ENCODE measurements at regions not wholly inside any gene's neighbourhood (a gene's known extent, or its start where the extent isn't known, plus 50 kb on each side); places are given as distances from the start of the nearest gene placed in this dataset.

GRCh38 chr2:457792-458424 is 170.0 kb upstream of the ALKAL2 start:
- DNase-seq (ENCODE audit: low spot score in 2 of 2): no peak
- 78% methylated on average over 8 of the region's 8 CpGs for WGBS, 2 donors
- intact Hi-C loops (cut with DNase I; ENCODE audit: low total_unique reads): no loop called here
- H3K4me3 ChIP-seq (ENCODE audit: low read depth, poor library complexity, severe bottlenecking): no peak overlapping the region
- TF ChIP-seq CTCF (IDR thresholded peaks at IDR 0.05) (no peak), POLR2A (IDR thresholded peaks at IDR 0.05) (no peak)

GRCh38 chr2:457262-457661 is 169.4 kb upstream of the ALKAL2 start:
- no peak for DNase-seq (ENCODE audit: low spot score in 2 of 2)
- TF ChIP-seq CTCF (IDR thresholded peaks at IDR 0.05) (no peak), POLR2A (IDR thresholded peaks at IDR 0.05) (no peak)
- intact Hi-C loops (cut with DNase I; ENCODE audit: low total_unique reads): no loop called here
- H3K4me3 ChIP-seq (ENCODE audit: low read depth, poor library complexity, severe bottlenecking): no peak overlapping the region
- 50 to 54% methylated on average over 1 of the region's 1 CpG for whole genome bisulfite sequencing, 2 donors

- DNase-seq (ENCODE audit: low spot score in 2 of 2): no peak
- 67 to 71% methylated on average over 2 of the region's 2 CpGs for WGBS, 2 donors
- intact Hi-C loops (cut with DNase I; ENCODE audit: low total_unique reads): no loop called here
- no peak overlapping the region for H3K4me3 ChIP-seq (ENCODE audit: low read depth, poor library complexity, severe bottlenecking)
- TF ChIP-seq CTCF (IDR thresholded peaks at IDR 0.05) (no peak), POLR2A (IDR thresholded peaks at IDR 0.05) (no peak)
Observed at GRCh38 chr2:455913-456312, 168.0 kb upstream of the ALKAL2 start.

GRCh38 chr2:455015-455705 is 167.3 kb upstream of the ALKAL2 start:
- intact Hi-C loops (cut with DNase I; ENCODE audit: low total_unique reads): no loop called here
- no peak for DNase-seq (ENCODE audit: low spot score in 2 of 2)
- no peak for TF ChIP-seq CTCF (IDR thresholded peaks at IDR 0.05)
- 75 to 79% methylated on average over 11 to 17 of the region's 17 CpGs for WGBS, 2 donors
- H3K4me3 ChIP-seq (ENCODE audit: low read depth, poor library complexity, severe bottlenecking): no peak overlapping the region

GRCh38 chr2:453132-453531 is 165.2 kb upstream of the ALKAL2 start:
- H3K4me3 ChIP-seq (ENCODE audit: low read depth, poor library complexity, severe bottlenecking): no peak overlapping the region
- TF ChIP-seq CTCF (IDR thresholded peaks at IDR 0.05): no peak
- no peak for TF ChIP-seq POLR2A (IDR thresholded peaks at IDR 0.05)
- DNase-seq (ENCODE audit: low spot score in 2 of 2): no peak
- WGBS, 2 donors: 79 to 80% methylated on average over 11 of the region's 11 CpGs
- intact Hi-C loops (cut with DNase I; ENCODE audit: low total_unique reads): no loop called here

- TF ChIP-seq POLR2A (IDR thresholded peaks at IDR 0.05) (no peak), CTCF (IDR thresholded peaks at IDR 0.05) (no peak)
- intact Hi-C loops (cut with DNase I; ENCODE audit: low total_unique reads): no loop called here
- 94 to 96% methylated on average over 16 of the region's 16 CpGs for WGBS, 2 donors
- no peak overlapping the region for H3K4me3 ChIP-seq (ENCODE audit: low read depth, poor library complexity, severe bottlenecking)
- DNase-seq (ENCODE audit: low spot score in 2 of 2): no peak
Observed at GRCh38 chr2:451495-451894, 163.6 kb upstream of the ALKAL2 start.
